ENCODE measurements at regions not wholly inside any gene's neighbourhood (a gene's known extent, or its start where the extent isn't known, plus 50 kb on each side); places are given as distances from the start of the nearest gene placed in this dataset.

- Histone ChIP-seq H4K20me1 (replicated peaks; ENCODE audit: control insufficient read depth, insufficient read depth, low read length) (no peaks in the 10 kb centered on the region), H3K36me3 (ENCODE audit: control insufficient read depth, insufficient read depth, low read length) (no peaks in the 10 kb centered on the region), H3K9ac (ENCODE audit: insufficient read depth in 1 of 2, low read depth in 2 of 2, low read length in 2 of 2) (no peak overlapping the region), H3K4me1 (replicated peaks in 1 of 2; ENCODE audit: control insufficient read depth in 2 of 2, insufficient read depth in 2 of 2, low read length in 2 of 2) (no peaks in the 10 kb centered on the region), H3K4me3 (no peak overlapping the region), H3K27me3 (ENCODE audit: control insufficient read depth in 2 of 2, insufficient read depth in 2 of 2, low read length in 2 of 2) (no peaks in the 10 kb centered on the region), H3K4me2 (ENCODE audit: insufficient read depth, low read length) (no peak overlapping the region), H3K9me1 (ENCODE audit: control insufficient read depth, insufficient read depth, low read length) (no peaks in the 10 kb centered on the region), H3K9me3 (replicated peaks; ENCODE audit: control insufficient read depth, insufficient read depth, low read depth, low read length) (no peaks in the 10 kb centered on the region), H3K79me2 (ENCODE audit: control insufficient read depth, insufficient read depth, low read length) (no peaks in the 10 kb centered on the region; the same call in 2 of the 3 replicates), H2AFZ (ENCODE audit: low read depth, low read length) (no peak overlapping the region), H3K27ac (ENCODE audit: extremely low read depth, low read depth, low read length) (no peak overlapping the region)
- no peak for DNase-seq (ENCODE audit: extremely low read depth in 1 of 4, low spot score in 3 of 4)
- intact Hi-C loops (cut with micrococcal nuclease): no loop called here
- no peak for ATAC-seq
- 16% methylated on average over 4 of the region's 4 CpGs for WGBS (ENCODE audit: insufficient coverage, low coverage, missing lambda C conversion rate)
- ChIA-PET CTCF (ENCODE audit: low intra/inter-chr PET ratio) (no interaction called here), POLR2A (no interaction called here)
- no peak for FAIRE-seq
- TF ChIP-seq ZBTB9 (CRISPR knock-in tag; IDR thresholded peaks at IDR 0.05) (no peak), BRCA1 (IDR thresholded peaks at IDR 0.05) (no peak), BRCA1 (CRISPR knock-in tag; IDR thresholded peaks at IDR 0.05) (no peak), CTCFL (IDR thresholded peaks at IDR 0.05; ENCODE audit: borderline replicate concordance, insufficient read depth, low read depth, low read length, poor library complexity, severe bottlenecking) (no peak), E2F4 (CRISPR knock-in tag; IDR thresholded peaks at IDR 0.05; ENCODE audit: low read depth) (no peak), NR3C1 (CRISPR knock-in tag; IDR thresholded peaks at IDR 0.05) (no peak), ZNF511 (CRISPR knock-in tag; IDR thresholded peaks at IDR 0.05) (no peak), PREB (CRISPR knock-in tag; IDR thresholded peaks at IDR 0.05) (no peak), ARNT (IDR thresholded peaks at IDR 0.05) (no peak), ZBTB2 (IDR thresholded peaks at IDR 0.05) (no peak), ZNF639 (CRISPR knock-in tag; conservative IDR thresholded peaks at IDR 0.05 in 1 of 2, IDR thresholded peaks at IDR 0.05 in 1 of 2) (no peak), MXI1 (IDR thresholded peaks at IDR 0.05; ENCODE audit: low read depth, low read length) (no peak)
- in situ Hi-C loops (cut with MboI): no loop called here
- BruUV-seq (replicated peaks): no TSS peak
These were observed 216.9 kb upstream of the TMPRSS15 start for GRCh38 chr21:18620436-18620835.

Data from K562 (cell line).